GM19328 (cell line): ENCODE measurements at regions not wholly inside any gene's neighbourhood (a gene's known extent, or its start where the extent isn't known, plus 50 kb on each side); places are given as distances from the start of the nearest gene placed in this dataset.
"Not testable (repeated sequence)": the region's sequence is repeated elsewhere in the genome, so short reads cannot be mapped to it uniquely, and the experiment has no call there.

Experiments used
- ATAC-seq: cut with Tn5 transposase; IDR thresholded peaks from one replicate; pipeline ENCODE4 v1.9.1; 2021; ENCODE audit warnings: mild to moderate bottlenecking, moderate library complexity; ENCODE audit not compliant: unreplicated experiment

DNA sequence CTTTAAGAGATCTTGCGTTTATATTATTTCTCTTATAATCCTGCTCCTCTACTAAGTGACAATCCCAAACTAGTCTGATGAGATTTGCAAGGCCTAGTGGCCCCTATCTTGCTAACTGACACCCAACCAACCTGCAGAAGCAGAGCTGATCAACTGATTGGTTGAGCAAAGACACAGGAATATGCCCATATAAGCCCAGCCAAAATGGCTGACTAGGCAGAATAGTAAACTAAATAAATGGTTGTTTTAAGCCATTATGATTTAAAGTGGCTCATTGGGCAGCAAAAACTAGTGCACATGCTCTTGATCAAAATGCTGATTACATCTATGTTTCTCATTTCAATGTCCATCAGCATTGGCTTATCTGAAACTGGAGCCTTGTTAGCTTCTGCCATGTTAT is 238.0 kb upstream of the PDE4D start:
- no peak for ATAC-seq

DNA sequence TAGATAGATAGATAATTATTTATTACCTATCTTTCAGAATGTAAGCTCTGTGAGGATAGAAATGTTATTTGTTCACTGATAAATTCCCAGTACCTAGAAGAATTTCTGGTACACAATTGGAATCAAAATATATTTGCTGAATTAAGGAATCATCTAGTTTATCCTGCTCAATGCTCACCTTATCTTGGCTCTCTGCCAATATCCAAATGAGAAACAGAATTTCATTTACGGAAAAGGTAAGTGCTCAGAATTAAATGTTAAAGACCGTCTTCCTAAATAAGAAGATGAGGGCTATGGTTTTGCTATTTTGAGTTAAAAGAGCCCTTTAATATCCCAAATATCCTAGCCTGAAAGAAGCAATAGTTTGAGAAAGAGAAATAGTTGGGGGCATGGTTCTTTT is 232.1 kb upstream of the PDE4D start:
- no peak for ATAC-seq

DNA sequence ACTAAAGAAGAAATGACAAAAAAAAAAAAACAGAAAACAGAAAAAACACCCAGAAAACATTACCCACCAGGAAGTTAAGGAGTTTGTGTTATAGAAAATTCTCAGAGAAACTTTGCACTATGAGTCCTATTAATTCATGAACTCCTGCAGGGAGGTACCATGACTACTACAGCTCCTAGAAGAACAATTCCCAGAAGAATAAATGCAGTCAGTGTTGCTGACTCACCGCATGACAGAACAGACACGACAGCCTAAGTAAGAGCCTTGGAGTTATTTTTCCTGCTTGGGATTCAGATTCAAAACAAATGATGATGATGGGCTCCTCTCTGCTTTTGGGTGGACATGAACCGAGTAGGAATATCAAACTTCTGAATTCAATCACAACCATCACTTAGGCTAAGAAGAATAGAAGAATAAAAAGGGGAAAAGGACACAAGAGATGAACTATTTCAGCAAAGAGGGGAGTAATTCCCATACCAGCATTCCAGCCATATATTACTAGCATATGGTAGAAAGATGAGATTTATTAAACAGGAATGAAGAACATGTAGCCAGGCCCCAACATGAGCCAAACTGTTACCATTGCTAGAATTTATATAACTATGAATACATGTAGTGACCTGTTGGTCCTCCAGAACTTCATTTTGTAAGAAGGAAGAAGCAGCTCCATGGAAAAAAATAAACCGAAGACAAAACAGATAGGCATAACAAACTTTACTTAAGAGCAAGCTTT is 209.6 kb upstream of the PDE4D start:
- no peak for ATAC-seq

DNA sequence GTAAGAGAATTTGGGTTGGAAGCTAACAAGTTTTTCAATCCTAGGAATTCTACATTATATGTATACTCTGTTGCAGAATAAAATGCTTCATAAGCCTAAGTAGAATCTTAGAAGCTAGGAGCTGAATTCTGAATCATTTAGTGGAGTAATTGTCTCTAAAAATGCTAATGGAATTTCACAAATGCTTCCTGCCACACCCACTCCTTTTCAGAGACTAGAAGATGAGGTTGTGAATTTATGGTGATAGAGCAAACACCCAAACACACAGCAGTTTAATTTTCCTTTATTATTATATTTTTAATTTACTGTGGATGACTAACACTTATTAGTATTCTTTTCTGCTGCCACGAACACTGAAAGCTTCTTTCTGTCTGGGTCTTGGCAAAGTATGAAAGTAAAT is 208.0 kb upstream of the PDE4D start:
- ATAC-seq, result no peak

DNA sequence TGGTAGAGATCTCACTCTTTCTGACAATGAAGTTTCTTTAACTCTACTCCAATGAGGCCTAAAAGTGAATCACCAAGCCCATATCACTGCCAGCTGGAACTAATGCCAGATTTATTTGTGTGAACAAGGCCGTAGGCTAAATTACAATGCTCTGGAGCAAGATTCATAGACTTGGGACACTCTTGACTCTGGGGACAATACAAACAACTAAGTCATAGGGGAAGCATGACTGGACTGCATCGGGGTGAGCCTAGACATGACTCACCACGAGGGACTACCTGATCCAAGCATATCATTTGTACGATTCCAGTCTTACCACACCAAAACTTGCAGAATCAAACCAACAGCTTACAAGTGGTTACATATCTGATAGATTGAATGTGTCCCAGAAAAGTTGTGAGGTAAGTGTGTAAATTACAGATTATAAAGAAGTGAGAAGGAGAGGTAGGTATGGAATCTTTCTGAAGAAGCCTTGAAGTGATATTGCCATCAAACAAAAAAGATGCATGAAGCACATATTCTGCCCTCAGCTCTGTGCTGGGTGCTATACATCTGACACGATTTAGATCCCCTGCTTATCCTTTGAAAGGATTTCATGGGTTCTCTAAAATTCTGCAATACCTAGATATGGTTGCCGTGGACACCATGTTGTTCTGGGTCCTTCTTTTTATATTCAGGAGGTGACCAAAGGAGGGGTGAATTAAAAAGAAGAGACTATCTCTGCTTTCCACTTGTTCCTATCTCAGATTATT is 199.3 kb upstream of the PDE4D start:
- no peak for ATAC-seq

DNA sequence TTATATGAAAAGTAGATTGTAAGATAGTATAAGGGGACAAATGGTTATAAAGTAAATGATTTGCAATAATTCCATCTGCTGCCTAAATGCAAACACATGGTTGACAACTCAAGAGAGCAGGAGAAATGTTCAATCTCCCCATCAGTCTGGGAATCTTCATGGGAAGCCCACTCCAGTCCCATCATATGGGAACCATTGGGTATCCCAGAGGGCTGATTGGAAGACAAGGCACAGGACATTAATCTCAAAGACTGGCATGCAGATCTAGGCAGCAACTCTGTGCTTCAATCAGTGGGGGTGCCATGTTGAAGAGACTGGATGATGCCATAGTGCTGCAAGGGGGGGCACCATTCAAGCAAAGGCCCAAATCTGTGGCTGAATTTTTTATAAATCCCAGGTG is 193.1 kb upstream of the PDE4D start:
- ATAC-seq, result no peak

DNA sequence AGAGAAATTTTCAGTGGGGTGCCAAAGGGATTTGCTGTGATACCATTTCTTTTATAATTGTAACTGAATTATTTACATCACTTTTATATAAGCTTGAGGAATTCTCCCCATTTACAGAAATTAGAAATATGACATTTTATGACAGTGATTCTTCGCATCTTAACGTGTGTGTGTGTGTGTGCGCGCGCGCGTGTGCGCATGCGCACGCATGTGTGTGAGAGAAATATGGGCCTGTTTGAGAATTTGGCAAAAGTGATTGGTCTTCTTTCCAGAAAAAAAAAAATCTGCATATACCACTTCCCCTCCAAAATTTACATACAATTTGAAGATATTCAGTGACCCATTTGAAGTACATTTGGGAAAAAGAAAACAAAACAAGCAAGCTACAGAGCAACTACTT is 190.7 kb upstream of the PDE4D start:
- ATAC-seq, result no peak

DNA sequence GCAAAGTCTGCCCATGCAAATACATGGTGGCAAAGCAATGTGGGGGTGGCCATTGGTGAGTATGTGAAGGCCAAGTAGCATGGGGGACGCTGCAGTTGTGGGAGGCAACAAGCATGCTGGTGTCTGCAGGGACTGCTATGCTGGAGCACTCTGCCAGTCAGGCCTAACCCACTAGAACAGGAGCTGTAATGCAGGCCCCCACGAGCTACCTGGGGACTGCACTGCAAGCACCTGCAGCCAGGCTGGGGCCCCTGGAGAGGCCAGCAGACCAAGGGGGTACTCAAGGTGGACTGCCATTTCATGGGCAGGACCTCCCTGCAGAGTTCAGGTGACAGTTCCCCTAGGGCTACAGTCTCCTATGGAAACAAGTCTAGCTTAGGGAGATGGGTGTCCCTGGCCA is 183.8 kb upstream of the PDE4D start:
- no peak for ATAC-seq

DNA sequence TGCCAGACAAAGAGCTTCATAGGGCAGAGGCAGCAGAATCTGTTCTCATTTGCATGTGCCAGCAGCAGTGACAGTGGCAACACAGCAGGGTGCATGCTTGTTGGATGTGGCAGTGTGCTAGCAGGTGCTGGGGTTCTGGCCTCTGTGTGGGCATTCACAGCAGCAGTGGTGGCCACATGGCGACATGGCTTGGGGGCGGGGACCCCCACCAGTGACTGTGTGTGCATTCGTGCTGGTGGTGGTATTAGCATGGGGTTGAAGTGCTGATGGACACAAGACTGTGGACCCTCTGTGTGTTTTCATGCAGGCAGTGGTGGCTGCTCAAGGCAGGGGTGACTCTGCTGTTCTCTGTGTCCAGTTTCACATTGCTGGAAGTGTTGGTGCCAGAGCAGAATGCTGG is 183.2 kb upstream of the PDE4D start:
- no peak for ATAC-seq

DNA sequence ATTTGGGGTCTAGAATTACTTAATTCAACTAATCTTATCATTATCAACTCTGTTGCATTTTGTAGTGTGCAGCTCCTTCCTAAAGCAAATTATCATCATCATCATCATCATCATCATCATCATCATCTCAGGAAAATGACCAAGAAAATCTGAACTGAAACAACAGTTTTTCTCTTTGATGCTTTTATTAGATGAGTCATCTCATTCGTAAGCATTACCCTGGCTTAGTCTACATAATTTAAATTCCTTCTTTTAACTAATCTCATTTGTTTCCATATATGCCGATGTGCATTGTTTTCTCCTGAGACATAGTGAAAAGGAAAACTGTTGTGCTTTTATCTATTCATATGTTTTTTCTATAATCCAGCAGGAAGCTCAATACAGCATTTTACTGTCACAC is 173.0 kb upstream of the PDE4D start:
- ATAC-seq, result no peak

DNA sequence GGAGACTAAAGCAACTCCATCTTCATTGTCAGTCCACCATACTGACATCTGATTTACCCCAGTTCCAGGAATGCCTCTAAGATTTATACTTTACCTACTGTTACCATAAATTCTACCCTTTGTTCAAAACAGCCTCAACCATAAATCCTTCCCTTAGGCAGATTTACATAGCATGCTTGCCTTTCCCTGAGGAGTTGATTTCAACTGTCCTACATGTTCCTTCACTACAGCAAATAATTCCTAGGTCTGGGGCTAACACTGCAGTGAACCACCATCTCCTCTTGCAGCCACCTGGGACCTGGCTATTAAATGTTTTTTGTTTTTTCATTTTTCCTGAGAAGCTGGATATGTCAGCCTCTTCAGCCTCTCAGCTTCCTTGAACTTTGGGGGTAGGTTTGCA is 166.9 kb upstream of the PDE4D start:
- no peak for ATAC-seq

DNA sequence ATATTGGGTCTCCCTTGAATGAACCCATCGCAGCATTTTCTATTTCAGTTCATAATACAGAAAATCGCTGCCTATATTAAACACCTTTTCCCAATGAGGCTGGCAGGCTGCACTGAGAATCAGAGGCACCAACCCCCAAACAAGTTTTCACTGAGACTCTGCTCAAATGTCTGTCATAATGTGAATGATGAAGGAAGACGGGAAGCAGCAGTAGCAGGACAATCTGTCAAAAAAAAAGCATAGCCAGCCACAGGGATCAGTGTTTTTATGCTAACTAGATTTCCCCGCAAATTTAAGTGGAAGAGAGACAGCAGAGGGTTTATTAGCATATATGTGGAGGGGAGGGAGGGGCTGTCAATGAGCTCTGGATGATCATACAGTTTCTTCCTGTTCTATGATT is 162.7 kb upstream of the PDE4D start:
- no peak for ATAC-seq

DNA sequence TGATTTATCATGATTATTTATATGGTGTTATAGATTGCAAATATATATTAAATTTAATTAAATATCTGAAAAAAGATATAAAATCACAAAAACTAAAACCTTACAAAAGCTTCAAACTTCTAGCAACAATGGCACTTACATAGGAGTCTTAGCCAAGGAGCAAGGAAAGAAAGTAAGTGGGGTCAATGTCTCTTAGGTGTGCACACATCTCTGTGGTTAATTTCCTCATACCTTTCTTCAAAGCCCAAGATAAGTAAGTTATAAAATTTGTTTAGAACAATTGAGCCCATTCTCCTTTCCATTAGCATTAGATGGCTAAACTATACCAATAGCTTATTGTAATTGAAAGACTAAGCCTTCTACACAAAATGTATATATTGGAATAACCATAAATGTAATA is 161.6 kb upstream of the PDE4D start:
- no peak for ATAC-seq

DNA sequence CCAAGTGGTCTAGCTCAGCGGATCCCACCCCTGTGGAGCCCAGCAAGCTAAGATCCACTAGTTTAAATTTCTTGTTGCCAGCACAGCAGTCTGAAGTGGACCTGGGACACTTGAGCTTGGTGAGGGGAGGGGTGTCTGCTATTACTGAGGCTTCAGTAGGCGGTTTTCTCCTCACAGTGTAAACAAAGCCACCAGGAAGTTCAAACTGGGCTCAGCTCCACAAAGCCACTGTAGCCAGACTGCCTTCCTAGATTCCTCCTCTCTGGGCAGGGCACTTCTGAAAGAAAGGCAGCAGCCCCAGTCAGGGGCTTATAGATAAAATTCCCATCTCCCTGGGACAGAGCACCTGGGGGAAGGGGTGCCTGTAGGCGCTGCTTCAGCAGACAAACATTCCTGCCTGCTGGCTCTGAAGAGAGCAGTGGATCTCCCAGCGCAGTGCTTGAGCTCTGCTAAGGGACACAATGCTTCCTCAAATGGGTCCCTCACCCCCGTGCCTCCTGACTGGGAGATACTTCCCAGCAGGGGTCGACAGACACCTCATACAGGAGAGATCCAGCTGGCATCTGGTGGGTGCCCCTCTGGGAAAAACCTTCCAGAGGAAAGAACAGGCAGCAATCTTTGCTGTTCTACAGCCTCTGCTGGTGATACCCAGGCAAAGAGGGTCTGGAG is 148.6 kb upstream of the PDE4D start:
- ATAC-seq, result not testable (repeated sequence)

DNA sequence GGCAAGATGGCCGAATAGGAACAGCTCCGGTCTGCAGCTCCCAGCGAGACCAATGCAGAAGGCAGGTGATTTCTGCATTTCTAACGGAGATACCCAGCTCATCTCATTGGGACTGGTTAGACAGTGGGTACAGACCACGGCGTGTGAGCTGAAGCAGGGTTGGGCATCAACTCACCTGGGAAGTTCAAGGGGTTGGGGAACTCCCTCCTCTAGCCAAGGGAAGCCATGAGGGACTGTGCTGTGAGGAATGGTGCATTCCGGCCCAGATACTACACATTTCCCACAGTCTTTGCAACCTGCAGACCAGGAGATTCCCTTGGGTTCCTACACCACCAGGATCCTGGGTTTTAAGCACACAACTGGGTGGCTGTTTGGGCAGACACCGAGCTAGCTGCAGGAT is 148.0 kb upstream of the PDE4D start:
- ATAC-seq, result not testable (repeated sequence)

DNA sequence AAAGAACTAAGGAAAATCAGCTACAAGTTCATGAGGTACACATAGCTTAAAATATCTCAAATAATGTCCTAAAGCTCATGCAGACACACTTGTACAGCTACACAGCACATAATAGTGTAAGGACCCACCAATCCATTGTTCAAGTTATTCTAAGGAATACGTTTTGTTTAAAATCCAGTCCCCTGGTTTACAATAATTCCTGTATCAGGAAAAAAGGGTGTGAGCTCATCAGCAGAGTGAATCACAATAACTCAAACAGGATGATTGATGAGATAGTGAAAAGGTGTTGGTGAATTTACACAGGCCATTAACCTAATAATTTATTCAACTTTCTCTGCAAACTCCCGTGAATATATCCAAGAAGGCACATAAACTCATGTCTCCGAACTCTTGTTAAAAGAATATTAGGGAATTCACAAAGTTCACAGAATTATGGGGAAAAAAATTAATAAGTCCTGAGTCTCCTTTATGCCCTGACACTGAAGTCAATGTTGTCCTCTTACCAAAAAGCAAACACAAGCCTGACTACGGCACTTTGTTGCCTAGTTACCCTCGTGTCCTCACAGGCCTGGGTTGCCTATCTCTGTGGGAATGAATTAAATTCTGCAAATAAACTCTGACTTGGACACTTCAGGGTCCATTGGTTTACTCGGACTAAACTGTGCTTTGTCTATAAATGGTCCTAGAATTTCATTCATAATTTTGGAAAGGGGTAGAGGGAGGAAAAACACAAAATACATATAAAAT is 142.8 kb upstream of the PDE4D start:
- ATAC-seq, result no peak

DNA sequence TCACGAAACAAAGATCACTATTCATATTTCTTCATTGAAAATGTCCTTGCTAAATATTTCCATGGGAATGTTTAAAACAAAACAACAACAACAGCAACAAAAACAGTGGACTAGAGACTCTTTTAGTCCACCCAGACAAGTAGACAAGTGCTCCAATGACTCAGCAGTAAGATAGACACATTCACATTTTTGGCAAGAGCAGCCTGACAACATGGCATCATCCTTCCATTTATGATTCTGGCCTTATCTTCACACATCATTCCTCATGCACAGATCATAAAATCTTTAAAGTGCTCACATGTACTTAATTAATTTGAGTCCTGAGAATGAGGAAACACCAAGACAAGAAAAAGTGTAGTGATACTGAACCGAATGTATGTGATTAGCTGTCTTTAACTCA is 132.6 kb upstream of the PDE4D start:
- no peak for ATAC-seq

DNA sequence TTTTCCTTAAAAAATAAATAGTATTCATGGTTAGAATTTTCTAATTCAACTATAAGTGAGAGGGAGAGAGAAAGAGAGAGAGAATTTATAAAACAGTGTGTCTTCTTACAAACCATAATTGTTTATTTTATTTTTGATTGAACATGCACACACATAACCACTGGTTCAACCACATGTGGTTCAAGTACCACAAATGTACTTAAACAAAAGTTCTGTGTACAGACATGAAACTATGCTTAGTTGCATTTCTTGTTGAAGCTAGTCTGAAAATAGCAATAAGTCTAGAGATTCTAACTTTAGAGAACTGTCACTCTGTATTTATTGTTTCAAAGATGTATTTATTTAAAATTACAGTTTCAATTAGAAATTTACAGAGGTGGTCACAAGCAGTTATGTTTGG is 130.6 kb upstream of the PDE4D start:
- no peak for ATAC-seq

DNA sequence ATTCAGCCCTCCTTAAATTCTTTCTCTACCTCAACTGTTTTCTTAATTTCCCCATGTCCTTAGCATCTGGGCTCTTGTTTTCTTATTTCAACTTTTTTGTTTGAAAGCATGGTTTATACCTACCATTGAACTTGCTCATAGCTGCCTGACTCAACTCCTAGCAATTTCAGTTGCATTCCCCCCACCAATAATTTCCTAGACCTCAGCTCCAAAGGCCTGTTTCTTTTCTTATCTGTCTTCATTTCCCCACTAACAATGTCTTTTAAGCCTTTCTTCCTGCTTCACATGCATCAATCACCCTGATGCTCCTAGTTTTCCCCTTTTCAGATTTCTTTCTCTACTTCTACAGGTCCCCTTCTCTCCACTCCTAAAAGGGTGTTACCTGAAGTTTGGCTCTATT is 129.7 kb upstream of the PDE4D start:
- no peak for ATAC-seq

DNA sequence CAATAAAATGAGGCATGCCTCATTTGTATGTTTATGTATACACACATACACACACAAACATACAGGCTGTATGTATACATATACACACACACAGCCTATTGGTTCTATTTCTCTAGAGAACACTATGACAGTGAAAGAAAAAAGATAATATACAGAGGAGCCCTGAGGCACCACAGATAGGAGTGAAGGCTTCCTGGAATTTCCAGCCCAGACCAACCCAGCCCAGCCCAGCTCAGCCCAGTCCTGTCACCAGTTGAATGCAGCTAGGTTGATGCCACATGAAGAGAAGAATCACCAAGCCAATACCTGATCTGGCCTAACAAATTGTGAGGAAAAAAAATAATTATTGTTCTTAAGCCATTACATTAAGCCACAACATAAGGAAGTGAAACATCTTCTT is 126.9 kb upstream of the PDE4D start:
- no peak for ATAC-seq

DNA sequence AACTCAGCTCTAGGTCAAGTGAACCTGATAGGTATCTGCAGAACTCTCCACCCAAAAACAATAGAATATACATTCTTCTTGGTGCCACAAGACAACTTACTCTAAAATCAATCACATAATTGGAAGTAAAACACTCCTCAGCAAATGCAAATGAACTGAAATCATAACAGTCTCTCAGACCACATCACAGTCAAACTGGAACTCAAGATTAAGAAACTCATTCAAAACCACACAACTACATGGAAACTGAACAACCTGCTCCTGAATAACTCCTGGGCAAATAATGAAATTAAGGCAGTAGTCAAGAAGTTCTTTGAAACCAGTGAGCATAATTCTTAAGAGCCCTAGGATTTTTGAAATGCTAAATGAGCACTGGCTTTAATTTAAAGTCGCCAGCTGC is 125.4 kb upstream of the PDE4D start:
- ATAC-seq, result not testable (repeated sequence)
